T47D (cell line): ENCODE measurements at regions not wholly inside any gene's neighbourhood (a gene's known extent, or its start where the extent isn't known, plus 50 kb on each side); places are given as distances from the start of the nearest gene placed in this dataset.
"Not testable (repeated sequence)": the region's sequence is repeated elsewhere in the genome, so short reads cannot be mapped to it uniquely, and the experiment has no call there.

ENCODE experiments used
- DNase-seq, 2 experiments: peaks; one replicate each; pipeline versions ENCODE4 v3.0.0 to v3.0.0-alpha.2; 2011 to 2012; ENCODE audit warnings: low read depth in 1 of 2, low spot score in 1 of 2
- JUND ChIP-seq: IDR thresholded peaks from 2 replicates; pipeline ENCODE4 v1.6.1; 2012; ENCODE audit warnings: low read depth
- in situ Hi-C: cut with HindIII; loops from 2 replicates; pipeline ENCODE4 v1.10.0; 2016; ENCODE audit warnings: low sequenced_read_pairs, low pct_unique_long_range_greater_than_20kb

- TF ChIP-seq JUND: no peak
- in situ Hi-C loops: no loop called here
- no peak for DNase-seq
Observed at GRCh38 chr5:1727571-1727970, 72.1 kb downstream of the MRPL36 start.

- in situ Hi-C loops: no loop called here
- DNase-seq: no peak
- no peak for TF ChIP-seq JUND
Observed at GRCh38 chr5:1726956-1727355, 72.7 kb downstream of the MRPL36 start.

GRCh38 chr5:1726469-1726865 is 73.2 kb downstream of the MRPL36 start:
- TF ChIP-seq JUND: no peak
- in situ Hi-C loops: no loop called here
- no peak for DNase-seq

GRCh38 chr5:1725641-1726468 is 73.8 kb downstream of the MRPL36 start:
- no peak for DNase-seq
- TF ChIP-seq JUND: no peak
- in situ Hi-C loops: no loop called here

GRCh38 chr5:1724822-1725602 is 74.6 kb downstream of the MRPL36 start:
- in situ Hi-C loops: no loop called here
- DNase-seq: no peak
- TF ChIP-seq JUND: no peak

- no peak for DNase-seq
- no peak for TF ChIP-seq JUND
- in situ Hi-C loops: no loop called here
Observed at GRCh38 chr5:1723957-1724821, 75.4 kb downstream of the MRPL36 start.

- no peak for TF ChIP-seq JUND
- in situ Hi-C loops: no loop called here
Observed at GRCh38 chr5:1723476-1723875, 76.2 kb downstream of the MRPL36 start.

GRCh38 chr5:1722877-1723276 is 76.8 kb downstream of the MRPL36 start:
- DNase-seq: no peak
- in situ Hi-C loops: no loop called here
- no peak for TF ChIP-seq JUND

More at GRCh38 chr5:1723476-1723875, 76.2 kb downstream of the MRPL36 start:
- no peak for DNase-seq

GRCh38 chr5:1720396-1721110 is 79.1 kb downstream of the MRPL36 start:
- no peak for TF ChIP-seq JUND
- in situ Hi-C loops: no loop called here
- no peak for DNase-seq

- DNase-seq: no peak
- in situ Hi-C loops: no loop called here
- TF ChIP-seq JUND: no peak
Observed at GRCh38 chr5:1719860-1720259, 79.8 kb downstream of the MRPL36 start.

- peak in 1 of 2 experiments; percentile 35 for DNase-seq
- in situ Hi-C loops: no loop called here
Observed at GRCh38 chr5:1718669-1719068, 81.0 kb downstream of the MRPL36 start.

GRCh38 chr5:1710091-1710490 is 89.5 kb downstream of the MRPL36 start:
- DNase-seq, in situ Hi-C loops: not testable (repeated sequence)

More at GRCh38 chr5:1718669-1719068, 81.0 kb downstream of the MRPL36 start:
- no peak for TF ChIP-seq JUND
